ENCODE measurements at regions not wholly inside any gene's neighbourhood (a gene's known extent, or its start where the extent isn't known, plus 50 kb on each side); places are given as distances from the start of the nearest gene placed in this dataset.

DNA sequence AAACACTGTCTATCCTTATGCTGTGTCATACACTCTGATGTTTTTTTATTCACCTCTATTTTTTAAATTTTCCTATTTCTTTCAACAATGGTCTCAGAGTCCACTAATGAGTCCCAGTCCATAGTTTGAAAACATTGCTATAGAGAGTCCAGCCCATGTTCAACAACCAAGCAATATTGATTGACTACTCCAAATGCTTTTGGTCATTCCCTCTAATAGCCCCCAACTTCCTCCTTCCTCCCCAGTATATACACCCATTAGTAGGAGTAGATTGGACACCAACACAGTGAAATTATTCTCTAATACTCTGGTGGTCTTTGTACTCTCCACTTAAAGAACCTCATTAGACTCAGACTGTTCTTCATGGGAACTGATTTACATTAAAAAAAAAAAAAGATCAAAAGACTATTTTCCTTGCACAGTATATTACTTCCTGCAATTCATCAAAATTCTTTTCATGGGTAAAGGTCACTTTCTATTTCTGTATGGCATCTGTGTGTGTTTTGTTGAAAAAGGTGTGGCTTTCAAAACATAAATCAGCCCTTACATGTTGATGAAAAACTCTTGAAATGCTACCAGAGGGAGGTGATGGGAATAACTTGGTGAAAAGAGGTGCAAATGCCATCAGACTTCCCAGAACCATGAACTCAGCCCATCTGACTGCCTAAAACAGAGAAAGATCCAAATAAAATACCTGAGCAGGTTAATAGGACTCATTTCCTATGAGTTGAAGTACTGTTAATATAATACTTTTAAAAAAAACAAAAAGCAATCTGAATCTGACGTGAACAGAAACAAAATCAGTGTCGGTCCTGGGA lies 250.3 kb upstream of the KLF3 start:
- no peak for ATAC-seq (ENCODE audit: low read depth)
- H4K8ac ChIP-seq (ENCODE audit: low read depth in 2 of 2, low read length in 2 of 2): no peak overlapping the region
- no peak overlapping the region for H2BK15ac ChIP-seq (ENCODE audit: low read depth, low read length)
- POLR2A ChIA-PET (ENCODE audit: unreplicated experiment): no interaction called here
- H3K4me1 ChIP-seq (ENCODE audit: control insufficient read depth, insufficient read depth, low read length): no peaks in the 10 kb centered on the region
- no peak overlapping the region for H2AK5ac ChIP-seq (ENCODE audit: low read depth, low read length)
- no peak overlapping the region for H3K14ac ChIP-seq (replicated peaks; ENCODE audit: low read depth, low read length)
- H3K9ac ChIP-seq (ENCODE audit: low read depth, low read length): no peak overlapping the region
- no peak overlapping the region for H4K5ac ChIP-seq (ENCODE audit: low read depth, low read length)
- H2AK9ac ChIP-seq (replicated peaks; ENCODE audit: low read depth, low read length, poor library complexity): no peak overlapping the region
- H3K23ac ChIP-seq (ENCODE audit: low read depth, low read length): no peak overlapping the region
- no peaks in the 10 kb centered on the region for H3K79me1 ChIP-seq (ENCODE audit: low read depth in 1 of 2, low read length in 2 of 2)
- H4K20me1 ChIP-seq (ENCODE audit: insufficient read depth, low read length): no peaks in the 10 kb centered on the region
- H3K4me2 ChIP-seq (ENCODE audit: low read depth, low read length): no peak overlapping the region
- no peak overlapping the region for H2BK5ac ChIP-seq (ENCODE audit: low read depth, low read length, poor library complexity, severe bottlenecking)
- in situ Hi-C loops (cut with MboI; ENCODE audit: low sequenced_read_pairs) (no loop called here), intact Hi-C loops (cut with micrococcal nuclease) (no loop called here), dilution Hi-C loops (cut with HindIII; ENCODE audit: low sequenced_read_pairs, unreplicated experiment) (no loop called here)
- H3K9me3 ChIP-seq (ENCODE audit: control insufficient read depth, insufficient read depth, low read length): no peaks in the 10 kb centered on the region
- H2BK120ac ChIP-seq (ENCODE audit: low read depth, low read length): no peak overlapping the region
- CTCF ChIA-PET: no interaction called here
- H3K4ac ChIP-seq (ENCODE audit: low read depth, low read length): no peak overlapping the region
- no peaks in the 10 kb centered on the region for H3K9me1 ChIP-seq (ENCODE audit: insufficient read depth, low read length)
- H3K18ac ChIP-seq (ENCODE audit: low read depth, low read length): no peak overlapping the region
- BruUV-seq (replicated peaks): no TSS peak
- H3K56ac ChIP-seq (ENCODE audit: extremely low read depth, insufficient read depth, low read length): no peak overlapping the region
- no peak for TF ChIP-seq BHLHE40 (IDR thresholded peaks at IDR 0.05; ENCODE audit: low read depth, low read length)
- TF ChIP-seq, protein P1, sequence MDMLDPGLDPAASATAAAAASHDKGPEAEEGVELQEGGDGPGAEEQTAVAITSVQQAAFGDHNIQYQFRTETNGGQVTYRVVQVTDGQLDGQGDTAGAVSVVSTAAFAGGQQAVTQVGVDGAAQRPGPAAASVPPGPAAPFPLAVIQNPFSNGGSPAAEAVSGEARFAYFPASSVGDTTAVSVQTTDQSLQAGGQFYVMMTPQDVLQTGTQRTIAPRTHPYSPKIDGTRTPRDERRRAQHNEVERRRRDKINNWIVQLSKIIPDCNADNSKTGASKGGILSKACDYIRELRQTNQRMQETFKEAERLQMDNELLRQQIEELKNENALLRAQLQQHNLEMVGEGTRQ (IDR thresholded peaks at IDR 0.05; ENCODE audit: low read depth, low read length): no peak
- TF ChIP-seq CEBPB (IDR thresholded peaks at IDR 0.05; ENCODE audit: low read depth, low read length): no peak
- no peak for TF ChIP-seq SMC3 (IDR thresholded peaks at IDR 0.05; ENCODE audit: low read depth, low read length)
- no peak for TF ChIP-seq MAFK (IDR thresholded peaks at IDR 0.05; ENCODE audit: low read depth, low read length)
- no peak for TF ChIP-seq NFE2L2 (IDR thresholded peaks at IDR 0.05; ENCODE audit: low read depth, low read length)
- TF ChIP-seq, protein P2, sequence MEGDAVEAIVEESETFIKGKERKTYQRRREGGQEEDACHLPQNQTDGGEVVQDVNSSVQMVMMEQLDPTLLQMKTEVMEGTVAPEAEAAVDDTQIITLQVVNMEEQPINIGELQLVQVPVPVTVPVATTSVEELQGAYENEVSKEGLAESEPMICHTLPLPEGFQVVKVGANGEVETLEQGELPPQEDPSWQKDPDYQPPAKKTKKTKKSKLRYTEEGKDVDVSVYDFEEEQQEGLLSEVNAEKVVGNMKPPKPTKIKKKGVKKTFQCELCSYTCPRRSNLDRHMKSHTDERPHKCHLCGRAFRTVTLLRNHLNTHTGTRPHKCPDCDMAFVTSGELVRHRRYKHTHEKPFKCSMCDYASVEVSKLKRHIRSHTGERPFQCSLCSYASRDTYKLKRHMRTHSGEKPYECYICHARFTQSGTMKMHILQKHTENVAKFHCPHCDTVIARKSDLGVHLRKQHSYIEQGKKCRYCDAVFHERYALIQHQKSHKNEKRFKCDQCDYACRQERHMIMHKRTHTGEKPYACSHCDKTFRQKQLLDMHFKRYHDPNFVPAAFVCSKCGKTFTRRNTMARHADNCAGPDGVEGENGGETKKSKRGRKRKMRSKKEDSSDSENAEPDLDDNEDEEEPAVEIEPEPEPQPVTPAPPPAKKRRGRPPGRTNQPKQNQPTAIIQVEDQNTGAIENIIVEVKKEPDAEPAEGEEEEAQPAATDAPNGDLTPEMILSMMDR (conservative IDR thresholded peaks at IDR 0.05; ENCODE audit: low read depth, low read length): no peak
- TF ChIP-seq, protein P3, sequence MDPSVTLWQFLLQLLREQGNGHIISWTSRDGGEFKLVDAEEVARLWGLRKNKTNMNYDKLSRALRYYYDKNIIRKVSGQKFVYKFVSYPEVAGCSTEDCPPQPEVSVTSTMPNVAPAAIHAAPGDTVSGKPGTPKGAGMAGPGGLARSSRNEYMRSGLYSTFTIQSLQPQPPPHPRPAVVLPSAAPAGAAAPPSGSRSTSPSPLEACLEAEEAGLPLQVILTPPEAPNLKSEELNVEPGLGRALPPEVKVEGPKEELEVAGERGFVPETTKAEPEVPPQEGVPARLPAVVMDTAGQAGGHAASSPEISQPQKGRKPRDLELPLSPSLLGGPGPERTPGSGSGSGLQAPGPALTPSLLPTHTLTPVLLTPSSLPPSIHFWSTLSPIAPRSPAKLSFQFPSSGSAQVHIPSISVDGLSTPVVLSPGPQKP (IDR thresholded peaks at IDR 0.05; ENCODE audit: borderline replicate concordance, low read depth, low read length): no peak
- TF ChIP-seq CHD1 (IDR thresholded peaks at IDR 0.05; ENCODE audit: low read depth, low read length): no peak
- no peak for TF ChIP-seq RCOR1 (IDR thresholded peaks at IDR 0.05; ENCODE audit: insufficient replicate concordance, low read length)
- peaks cover 4% of the 10 kb centered on the region; the same call in 1 of the 2 replicates for H3K27me3 ChIP-seq (ENCODE audit: control insufficient read depth, insufficient read depth, low read length)
- whole genome bisulfite sequencing, 2 experiments (ENCODE audit: extremely low coverage in 2 of 2, insufficient read length in 1 of 2): 60% methylated on average over 1 of the region's 2 CpGs; no CpG with 5 or more reads in 1 of the 2 experiments
- H3K4me3 ChIP-seq (ENCODE audit: insufficient read depth, low read depth, low read length): no peak overlapping the region
- no peak overlapping the region for H2BK20ac ChIP-seq (ENCODE audit: low read depth, low read length)
- no peak for DNase-seq
- no peak overlapping the region for H3K27ac ChIP-seq (ENCODE audit: insufficient read depth, low read length)
- no peak overlapping the region for H2AFZ ChIP-seq (replicated peaks; ENCODE audit: low read length, poor library complexity)
- no peaks in the 10 kb centered on the region for H3K36me3 ChIP-seq (ENCODE audit: control insufficient read depth, insufficient read depth, low read length)
- H4K91ac ChIP-seq (ENCODE audit: insufficient read depth, low read depth, low read length): no peak overlapping the region

Data from IMR-90 (cell line).